ENCODE measurements at regions not wholly inside any gene's neighbourhood (a gene's known extent, or its start where the extent isn't known, plus 50 kb on each side); places are given as distances from the start of the nearest gene placed in this dataset.

GRCh38 chr1:37085393-37085792 is 51.1 kb upstream of the GRIK3 start:
- TF ChIP-seq CTCF (IDR thresholded peaks at IDR 0.05) = no peak

GRCh38 chr1:37089750-37090149 is 55.4 kb upstream of the GRIK3 start:
- no peak for ATAC-seq (ENCODE audit: low FRiP score)
- TF ChIP-seq CTCF (IDR thresholded peaks at IDR 0.05) = no peak
- DNase-seq (ENCODE audit: low spot score) = no peak

More at GRCh38 chr1:37085393-37085792, 51.1 kb upstream of the GRIK3 start:
- ATAC-seq (ENCODE audit: low FRiP score) = no peak
- DNase-seq (ENCODE audit: low spot score) = no peak

- TF ChIP-seq CTCF (IDR thresholded peaks at IDR 0.05) = no peak
- DNase-seq (ENCODE audit: low spot score) (no peak), ATAC-seq (ENCODE audit: low FRiP score) (no peak)
Observed at GRCh38 chr1:37090671-37091070, 56.4 kb upstream of the GRIK3 start.

GRCh38 chr1:37092937-37093336 is 58.6 kb upstream of the GRIK3 start:
- ATAC-seq (ENCODE audit: low FRiP score) = no peak
- TF ChIP-seq CTCF (IDR thresholded peaks at IDR 0.05) = no peak
- no peak for DNase-seq (ENCODE audit: low spot score)

DNA sequence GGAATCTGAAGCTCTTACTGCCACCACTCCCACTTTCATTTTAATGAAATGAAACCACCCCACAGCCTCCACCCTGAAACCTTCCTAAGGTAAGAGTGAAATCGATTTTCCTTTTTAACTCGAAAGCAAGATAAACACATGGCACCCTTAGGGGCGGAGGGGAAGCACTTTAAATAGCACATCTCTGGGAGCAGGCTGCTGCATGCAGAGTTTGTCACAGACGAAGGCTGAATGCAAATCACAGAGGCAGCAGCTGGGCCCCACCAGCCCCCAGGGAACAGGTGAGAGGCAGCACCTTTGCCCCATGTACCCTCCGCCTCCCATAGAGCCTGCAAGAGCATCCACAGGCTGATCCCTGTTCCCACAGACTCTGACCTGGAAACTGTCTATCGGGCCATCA is 60.0 kb upstream of the GRIK3 start:
- no peak for ATAC-seq (ENCODE audit: low FRiP score)

DNA sequence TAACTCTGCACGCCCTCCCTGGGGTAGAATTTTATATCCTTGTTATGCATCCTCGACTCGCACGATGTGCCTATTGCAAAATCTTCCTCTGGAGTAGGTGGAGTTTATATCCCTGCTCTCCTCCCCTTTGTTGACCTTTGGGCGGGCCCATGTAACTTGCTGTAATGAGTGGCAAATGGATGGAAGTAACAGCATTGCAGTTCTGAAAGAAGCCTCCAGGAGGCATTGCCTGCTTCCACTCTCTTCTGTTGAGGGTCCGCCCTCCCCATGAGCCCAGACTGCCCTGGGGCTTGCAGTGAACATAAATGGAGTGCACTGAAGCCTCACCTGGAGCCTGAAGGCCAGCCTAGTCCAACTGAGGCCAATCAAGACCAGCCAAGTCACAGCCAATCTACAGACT is 62.2 kb upstream of the GRIK3 start:
- DNase-seq (ENCODE audit: low spot score) (no peak), ATAC-seq (ENCODE audit: low FRiP score) (no peak)
- no peak for TF ChIP-seq CTCF (IDR thresholded peaks at IDR 0.05)

More for the DNA sequence above, 60.0 kb upstream of the GRIK3 start:
- no peak for TF ChIP-seq CTCF (IDR thresholded peaks at IDR 0.05)
- no peak for DNase-seq (ENCODE audit: low spot score)

DNA sequence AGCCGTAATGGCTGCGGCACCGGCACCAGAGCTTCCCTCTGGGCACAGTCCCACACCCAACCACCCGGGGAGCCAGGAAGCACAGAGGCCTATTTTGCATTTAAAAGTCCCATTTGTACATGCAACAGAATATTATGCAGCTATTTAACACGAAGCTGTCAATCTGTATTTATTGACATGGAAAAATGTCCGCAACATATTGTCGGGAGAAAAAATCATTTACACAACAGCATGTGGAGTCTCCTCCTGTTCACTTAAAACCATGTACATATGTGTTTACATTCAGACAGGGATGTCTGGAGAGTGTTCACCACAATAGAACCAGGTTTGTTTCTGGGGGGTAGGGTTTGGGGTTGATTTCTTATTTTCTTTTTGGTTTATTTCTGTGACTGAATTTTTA is 63.4 kb upstream of the GRIK3 start:
- ATAC-seq (ENCODE audit: low FRiP score) = no peak
- TF ChIP-seq CTCF (IDR thresholded peaks at IDR 0.05) = no peak
- DNase-seq (ENCODE audit: low spot score) = no peak

Measured in omental fat pad (tissue), 3 donors.